GM06990 (cell line): ENCODE measurements at regions not wholly inside any gene's neighbourhood (a gene's known extent, or its start where the extent isn't known, plus 50 kb on each side); places are given as distances from the start of the nearest gene placed in this dataset.

Experiments used
- DNase-seq: peaks from one replicate; pipeline ENCODE4 v3.0.0-alpha.2; 2011; ENCODE audit not compliant: insufficient read length; ENCODE audit errors: extremely low read depth
- H3K27me3 ChIP-seq: replicated peaks from 2 replicates; pipeline ENCODE4 v1.6.0; 2011; ENCODE audit warnings: low read length; ENCODE audit not compliant: control insufficient read depth, insufficient read depth
- H3K36me3 ChIP-seq: 2 replicates; pipeline ENCODE4 v1.5.1; 2011; ENCODE audit warnings: low read length; ENCODE audit not compliant: control insufficient read depth, insufficient read depth
- H3K4me3 ChIP-seq: replicated peaks from 2 replicates; pipeline ENCODE4 v1.5.1; 2011; ENCODE audit warnings: low read depth, mild to moderate bottlenecking, control low read depth, low read length
- TF ChIP-seq, protein P1 (sequence below): IDR thresholded peaks from 2 replicates; pipeline ENCODE4 v1.5.1; 2011; ENCODE audit warnings: low read length, control low read depth, mild to moderate bottlenecking, inconsistent platforms; ENCODE audit not compliant: insufficient read depth, poor library complexity, severe bottlenecking

DNA sequence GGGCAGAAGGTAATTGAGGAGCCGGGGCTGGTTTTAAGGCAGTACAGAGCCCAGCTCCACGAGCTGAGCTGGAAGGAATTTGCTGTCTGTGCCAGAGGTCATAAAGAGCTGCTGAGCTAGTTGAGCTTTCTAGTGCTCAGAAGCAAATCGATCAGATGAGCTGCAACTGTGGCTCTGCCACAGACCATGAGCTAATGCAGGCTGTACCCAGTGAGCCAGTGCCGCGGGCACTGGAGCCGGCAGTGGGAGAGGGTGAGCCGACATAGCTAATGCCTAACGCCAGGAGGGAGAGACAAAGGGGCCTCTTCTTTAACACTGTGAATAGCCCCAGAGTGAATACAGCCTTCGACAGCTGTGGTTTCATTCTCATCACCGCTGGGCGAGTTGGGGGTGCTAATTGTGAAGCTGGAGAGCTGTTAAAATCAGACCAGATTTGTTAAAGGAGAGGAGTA is 410.1 kb upstream of the TCF4 start:
- TF ChIP-seq, protein P1, sequence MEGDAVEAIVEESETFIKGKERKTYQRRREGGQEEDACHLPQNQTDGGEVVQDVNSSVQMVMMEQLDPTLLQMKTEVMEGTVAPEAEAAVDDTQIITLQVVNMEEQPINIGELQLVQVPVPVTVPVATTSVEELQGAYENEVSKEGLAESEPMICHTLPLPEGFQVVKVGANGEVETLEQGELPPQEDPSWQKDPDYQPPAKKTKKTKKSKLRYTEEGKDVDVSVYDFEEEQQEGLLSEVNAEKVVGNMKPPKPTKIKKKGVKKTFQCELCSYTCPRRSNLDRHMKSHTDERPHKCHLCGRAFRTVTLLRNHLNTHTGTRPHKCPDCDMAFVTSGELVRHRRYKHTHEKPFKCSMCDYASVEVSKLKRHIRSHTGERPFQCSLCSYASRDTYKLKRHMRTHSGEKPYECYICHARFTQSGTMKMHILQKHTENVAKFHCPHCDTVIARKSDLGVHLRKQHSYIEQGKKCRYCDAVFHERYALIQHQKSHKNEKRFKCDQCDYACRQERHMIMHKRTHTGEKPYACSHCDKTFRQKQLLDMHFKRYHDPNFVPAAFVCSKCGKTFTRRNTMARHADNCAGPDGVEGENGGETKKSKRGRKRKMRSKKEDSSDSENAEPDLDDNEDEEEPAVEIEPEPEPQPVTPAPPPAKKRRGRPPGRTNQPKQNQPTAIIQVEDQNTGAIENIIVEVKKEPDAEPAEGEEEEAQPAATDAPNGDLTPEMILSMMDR = no peak
- Histone ChIP-seq H3K36me3 (no peaks in the 10 kb centered on the region), H3K4me3 (no peak overlapping the region), H3K27me3 (no peaks in the 10 kb centered on the region)
- DNase-seq = no peak

DNA sequence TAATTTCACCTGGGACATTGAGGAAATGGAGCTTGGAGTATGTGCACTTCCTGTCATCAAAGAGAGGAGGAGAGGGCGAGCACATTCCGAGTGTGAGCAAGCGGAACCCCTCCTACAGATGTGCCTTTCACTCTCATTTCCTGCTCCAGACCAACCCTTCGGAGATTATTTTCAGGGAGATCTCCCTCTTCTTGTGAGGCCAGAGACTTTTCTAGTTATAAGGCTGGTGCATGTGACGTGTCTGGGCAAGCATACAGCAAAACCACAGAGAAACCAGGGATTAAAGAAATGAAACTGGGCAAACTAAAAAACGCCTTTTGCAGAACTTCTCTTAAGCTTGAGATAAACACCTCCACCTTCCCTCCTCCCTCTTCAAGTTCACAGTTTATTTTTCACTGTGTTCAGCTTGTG is 409.2 kb upstream of the TCF4 start:
- no peaks in the 10 kb centered on the region for H3K36me3 ChIP-seq
- no peaks in the 10 kb centered on the region for H3K27me3 ChIP-seq
- no peak overlapping the region for H3K4me3 ChIP-seq
- DNase-seq = no peak
- TF ChIP-seq, protein P1 = no peak

DNA sequence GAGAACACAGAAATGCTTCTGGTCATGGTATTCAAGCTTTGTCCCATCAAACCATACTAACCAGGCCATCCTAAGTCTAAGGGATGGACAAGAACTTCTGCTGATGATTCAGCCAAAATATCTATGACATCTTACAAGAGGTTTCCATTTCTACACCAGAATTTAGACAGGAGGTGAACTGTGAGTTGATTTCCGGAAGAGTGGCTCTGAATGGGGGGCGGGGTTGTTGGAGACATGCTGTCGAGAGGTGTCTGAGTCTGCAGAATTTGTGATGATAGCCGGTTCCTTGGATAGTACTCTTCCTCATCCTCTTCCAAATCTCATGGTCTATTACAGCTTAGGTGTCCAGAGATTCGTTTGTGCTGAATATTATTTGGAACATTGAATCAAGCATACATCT is 408.7 kb upstream of the TCF4 start:
- TF ChIP-seq, protein P1 = no peak
- no peak overlapping the region for H3K4me3 ChIP-seq
- DNase-seq = no peak
- H3K36me3 ChIP-seq = no peaks in the 10 kb centered on the region
- H3K27me3 ChIP-seq = no peaks in the 10 kb centered on the region

DNA sequence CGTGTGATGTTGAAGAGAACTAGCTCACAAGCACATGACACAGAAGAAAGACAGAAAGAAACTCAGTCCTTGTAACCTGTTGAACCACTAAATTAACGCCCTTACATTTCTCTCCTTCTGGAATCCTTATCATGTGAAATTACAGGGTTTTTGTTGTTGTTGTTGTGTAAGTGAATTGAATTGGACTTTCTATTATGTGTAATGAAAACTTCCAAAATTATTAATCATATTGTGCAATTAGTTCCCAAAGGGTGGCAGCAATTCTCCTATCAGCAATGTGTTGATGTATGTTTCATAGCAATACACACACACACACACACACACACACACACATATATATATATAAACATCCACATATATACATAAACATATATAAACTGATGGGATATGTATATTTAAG is 402.2 kb upstream of the TCF4 start:
- Histone ChIP-seq H3K27me3 (no peaks in the 10 kb centered on the region), H3K36me3 (no peaks in the 10 kb centered on the region), H3K4me3 (no peak overlapping the region)
- no peak for DNase-seq
- TF ChIP-seq, protein P1 = no peak

DNA sequence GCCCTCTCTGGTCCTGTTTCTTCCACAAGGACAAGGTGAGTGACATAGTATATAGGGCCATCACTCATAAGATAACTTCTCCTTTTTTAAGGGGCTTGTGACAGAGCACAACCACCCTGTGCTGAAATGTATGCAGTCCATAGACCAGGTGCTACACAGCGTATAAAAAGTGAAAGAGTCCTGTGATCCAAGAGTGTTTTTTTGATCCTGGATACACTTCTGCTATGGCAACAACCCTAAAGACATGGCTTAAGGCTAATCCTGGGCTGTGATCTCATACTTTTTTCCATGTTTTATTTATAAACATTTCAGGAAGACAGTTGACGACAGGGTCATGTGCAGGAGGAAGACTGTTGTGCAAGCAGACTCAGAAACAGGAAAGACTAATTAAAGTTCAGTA is 400.5 kb upstream of the TCF4 start:
- Histone ChIP-seq H3K27me3 (no peaks in the 10 kb centered on the region), H3K4me3 (no peak overlapping the region), H3K36me3 (no peaks in the 10 kb centered on the region)
- TF ChIP-seq, protein P1 = no peak
- no peak for DNase-seq

DNA sequence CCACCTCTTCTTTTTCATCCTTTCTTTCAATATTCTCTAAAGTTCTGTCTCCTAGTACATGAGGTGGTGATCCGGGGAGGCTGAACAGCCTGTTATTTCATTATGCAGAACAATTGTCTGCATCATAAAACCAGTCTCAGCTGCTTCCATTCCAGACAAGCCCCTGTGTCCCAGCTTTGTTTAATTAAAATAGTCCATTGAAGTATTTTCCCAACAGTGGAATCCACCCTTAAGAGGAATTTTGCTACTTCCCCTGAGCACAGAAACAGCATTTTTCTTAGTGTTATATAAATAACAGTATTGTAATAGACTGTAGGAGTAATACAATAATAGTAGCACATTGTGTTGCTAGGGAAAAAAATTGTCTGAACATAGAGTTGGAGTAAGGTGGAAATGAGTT is 395.4 kb upstream of the TCF4 start:
- Histone ChIP-seq H3K27me3 (no peaks in the 10 kb centered on the region; the same call in 1 of the 2 replicates), H3K4me3 (no peak overlapping the region), H3K36me3 (no peaks in the 10 kb centered on the region)
- TF ChIP-seq, protein P1 = no peak
- DNase-seq = no peak
